IPS DF 4.7 (cell line): ENCODE measurements at regions not wholly inside any gene's neighbourhood (a gene's known extent, or its start where the extent isn't known, plus 50 kb on each side); places are given as distances from the start of the nearest gene placed in this dataset.
A peak's percentile ranks its signal among the peaks of the same experiment; 100 is the strongest.
"Not testable (repeated sequence)": the region's sequence is repeated elsewhere in the genome, so short reads cannot be mapped to it uniquely, and the experiment has no call there.

ENCODE experiments used
- DNase-seq: peaks from one replicate; pipeline ENCODE4 v3.0.0-alpha.2; 2013; ENCODE audit warnings: low spot score; ENCODE audit errors: extremely low read depth

GRCh38 chr5:18321262-18321942 lies 687.1 kb downstream of the TAF11L14 start:
- DNase-seq = no peak

- DNase-seq = no peak
Measured at GRCh38 chr5:18323891-18324290, 689.6 kb downstream of the TAF11L14 start.

GRCh38 chr5:18325431-18325830 lies 691.2 kb downstream of the TAF11L14 start:
- no peak for DNase-seq

GRCh38 chr5:18329328-18329727 lies 695.1 kb downstream of the TAF11L14 start:
- DNase-seq = no peak

GRCh38 chr5:18333841-18334240 lies 699.6 kb downstream of the TAF11L14 start:
- no peak for DNase-seq

- DNase-seq = no peak
Measured at GRCh38 chr5:18334949-18335348, 700.7 kb downstream of the TAF11L14 start.

- DNase-seq = no peak
Measured at GRCh38 chr5:18354828-18355227, 720.6 kb downstream of the TAF11L14 start.

GRCh38 chr5:18357486-18357885 lies 723.2 kb downstream of the TAF11L14 start:
- no peak for DNase-seq

GRCh38 chr5:18366234-18366633 lies 732.0 kb downstream of the TAF11L14 start:
- DNase-seq = no peak

GRCh38 chr5:18370531-18370930 lies 736.3 kb downstream of the TAF11L14 start:
- no peak for DNase-seq

- DNase-seq = no peak
Measured at GRCh38 chr5:18375641-18376040, 741.4 kb downstream of the TAF11L14 start.

GRCh38 chr5:18378066-18378465 lies 743.8 kb downstream of the TAF11L14 start:
- no peak for DNase-seq

GRCh38 chr5:18379189-18379588 lies 744.9 kb downstream of the TAF11L14 start:
- no peak for DNase-seq

GRCh38 chr5:18380729-18381362 lies 746.6 kb downstream of the TAF11L14 start:
- no peak for DNase-seq

- DNase-seq = peak; percentile 36
Measured at GRCh38 chr5:18393565-18394442, 759.5 kb downstream of the TAF11L14 start.

GRCh38 chr5:18394443-18394804 lies 760.2 kb downstream of the TAF11L14 start:
- DNase-seq = no peak

- no peak for DNase-seq
Measured at GRCh38 chr5:18395126-18396110, 761.2 kb downstream of the TAF11L14 start.

GRCh38 chr5:18397371-18397770 lies 763.1 kb downstream of the TAF11L14 start:
- DNase-seq = no peak

- no peak for DNase-seq
Measured at GRCh38 chr5:18397891-18398290, 763.6 kb downstream of the TAF11L14 start.

- not testable (repeated sequence) for DNase-seq
Measured at GRCh38 chr5:18399461-18400327, 765.4 kb downstream of the TAF11L14 start.
